GM12872 (cell line): ENCODE measurements at regions not wholly inside any gene's neighbourhood (a gene's known extent, or its start where the extent isn't known, plus 50 kb on each side); places are given as distances from the start of the nearest gene placed in this dataset.

ENCODE experiments used
- CTCF ChIP-seq: IDR thresholded peaks from 3 replicates; pipeline ENCODE4 v1.5.1; 2011; ENCODE audit warnings: low read depth, mild to moderate bottlenecking, low read length, moderate library complexity; ENCODE audit not compliant: insufficient read depth

- no peak for TF ChIP-seq CTCF
These were observed 331.5 kb downstream of the SLC4A3 start for GRCh38 chr2:219958941-219959340.

GRCh38 chr2:219959471-219959870 lies 332.0 kb downstream of the SLC4A3 start:
- TF ChIP-seq CTCF, result no peak

DNA sequence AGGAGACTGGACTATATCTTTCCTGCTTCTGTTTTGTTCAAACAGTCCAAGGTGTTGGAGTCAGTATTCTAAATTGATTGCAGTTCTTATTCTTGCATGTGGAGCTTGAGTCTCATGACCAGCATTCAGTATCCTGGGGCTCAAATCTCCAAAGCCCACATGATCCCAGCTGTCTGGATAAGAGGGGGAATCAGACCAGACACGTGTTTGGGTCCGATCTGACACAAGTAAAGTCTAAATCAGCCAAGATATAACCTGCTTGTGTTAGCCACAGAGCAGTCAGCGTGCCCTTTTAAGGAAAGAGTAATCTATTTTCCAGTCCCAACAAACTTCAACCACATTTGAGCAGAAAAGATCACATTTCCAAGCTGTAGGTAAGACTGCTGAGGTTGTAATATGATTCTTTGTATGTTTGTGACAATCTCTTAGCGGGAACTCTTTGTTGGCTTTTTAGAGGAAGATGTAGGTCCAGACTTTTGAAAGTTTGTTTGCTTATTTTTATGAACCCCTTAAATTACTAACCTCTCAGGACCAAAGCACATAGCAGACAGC lies 334.6 kb downstream of the SLC4A3 start:
- no peak for TF ChIP-seq CTCF

DNA sequence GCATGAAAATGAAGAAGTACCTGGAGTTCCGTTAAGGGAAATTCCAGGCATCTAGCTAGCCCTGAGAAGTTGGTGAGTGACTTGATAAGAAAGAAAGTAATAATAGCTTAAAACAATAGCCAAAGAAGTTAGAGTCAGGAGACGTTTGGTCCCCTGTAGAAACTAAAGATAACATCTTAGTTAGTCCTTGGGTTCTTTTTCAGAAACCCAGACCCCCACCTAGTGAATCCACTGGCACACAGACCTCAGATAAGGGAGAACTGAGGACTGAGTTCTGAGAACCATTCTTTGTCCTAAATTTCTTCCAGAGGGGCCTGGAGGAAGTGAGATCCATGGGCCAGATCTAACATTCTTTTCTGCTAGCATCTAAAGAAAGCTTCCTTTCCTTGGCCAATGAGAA lies 335.4 kb downstream of the SLC4A3 start:
- no peak for TF ChIP-seq CTCF

DNA sequence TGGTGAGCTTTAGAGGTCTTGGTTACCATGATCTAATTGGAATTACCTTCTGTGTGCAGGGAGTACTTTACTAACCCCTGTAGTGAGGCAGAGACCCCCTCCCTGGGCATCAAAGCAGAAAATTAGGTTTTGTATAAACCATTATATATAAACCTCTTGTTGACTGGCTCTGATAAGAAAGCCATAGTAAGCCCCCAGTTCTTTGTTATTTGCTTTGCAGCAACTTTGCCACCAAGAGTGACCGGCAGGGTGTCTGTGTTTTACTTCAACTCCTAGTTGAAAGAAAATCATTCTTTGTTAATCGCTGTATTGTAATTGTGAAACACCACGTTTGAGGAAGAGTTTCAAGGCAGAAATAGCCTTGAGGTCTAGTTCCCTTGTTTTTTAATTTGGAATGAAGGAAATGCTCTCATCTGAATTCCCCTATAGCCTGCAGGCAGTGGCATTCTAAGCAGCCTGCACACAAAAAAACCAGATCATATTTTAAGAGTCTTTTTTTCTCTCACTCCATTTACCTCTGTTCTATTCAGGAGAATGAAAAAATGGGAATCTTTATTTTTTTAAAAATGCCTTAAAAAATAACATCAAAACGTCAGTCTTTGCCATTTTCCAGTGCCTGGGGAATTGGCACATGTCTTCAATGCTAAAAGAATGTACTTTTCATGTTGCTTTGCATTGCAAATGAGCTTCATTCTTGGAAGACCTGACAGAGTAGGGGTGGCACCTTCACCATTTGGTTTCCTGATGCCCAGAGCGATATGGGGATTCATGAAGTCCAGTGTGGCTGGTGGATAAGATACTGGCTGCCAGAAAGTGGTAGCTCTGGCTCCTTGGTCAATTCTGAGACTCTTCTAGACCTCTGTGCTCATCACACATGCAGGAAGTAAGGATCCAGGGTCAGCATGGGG lies 338.1 kb downstream of the SLC4A3 start:
- no peak for TF ChIP-seq CTCF

- no peak for TF ChIP-seq CTCF
These were observed 340.1 kb downstream of the SLC4A3 start for GRCh38 chr2:219967247-219968245.

- no peak for TF ChIP-seq CTCF
These were observed 341.4 kb downstream of the SLC4A3 start for GRCh38 chr2:219968685-219969345.
